Dendritic cell treated with granulocyte-macrophage colony-stimulating factor and Interleukin-4, amounts not matched to agents 40 ng/mL and 50 ng/mL, for 4 days (primary cell): ENCODE measurements at regions not wholly inside any gene's neighbourhood (a gene's known extent, or its start where the extent isn't known, plus 50 kb on each side); places are given as distances from the start of the nearest gene placed in this dataset.
"Not testable (repeated sequence)": the region's sequence is repeated elsewhere in the genome, so short reads cannot be mapped to it uniquely, and the experiment has no call there.

Experiments
- H3K27ac Mint-ChIP-seq: one replicate; pipeline ENCODE4 v1.8.0; 2022; ENCODE audit warnings: mild to moderate bottlenecking, mixed read lengths
- H3K27me3 Mint-ChIP-seq: one replicate; pipeline ENCODE4 v1.8.0; 2022; ENCODE audit warnings: mild to moderate bottlenecking, mixed read lengths
- H3K36me3 Mint-ChIP-seq: one replicate; pipeline ENCODE4 v1.8.0; 2022; ENCODE audit warnings: low read depth, mixed read lengths
- H3K4me1 Mint-ChIP-seq: one replicate; pipeline ENCODE4 v1.8.0; 2022; ENCODE audit warnings: low read depth, mixed read lengths
- H3K4me3 Mint-ChIP-seq: one replicate; pipeline ENCODE4 v1.8.0; 2022; ENCODE audit warnings: mild to moderate bottlenecking, moderate library complexity, mixed read lengths
- H3K9me3 Mint-ChIP-seq: one replicate; pipeline ENCODE4 v1.8.0; 2022; ENCODE audit warnings: mixed read lengths
- intact Hi-C: fragments of 100-400 bp; cut with micrococcal nuclease; formaldehyde crosslinking; loops from one replicate; pipeline ENCODE4 v1.15.0; 2022

- H3K9me3 Mint-ChIP-seq, result no peaks in the 10 kb centered on the region
- no peak overlapping the region for H3K4me3 Mint-ChIP-seq
- no peaks in the 10 kb centered on the region for H3K27me3 Mint-ChIP-seq
- no peaks in the 10 kb centered on the region for H3K36me3 Mint-ChIP-seq
- intact Hi-C loops, result no loop called here
- no peak overlapping the region for H3K27ac Mint-ChIP-seq
- no peaks in the 10 kb centered on the region for H3K4me1 Mint-ChIP-seq
Measured at GRCh38 chr15:26011916-26012315, 148.8 kb upstream of the ATP10A start.

- H3K9me3 Mint-ChIP-seq, result no peaks in the 10 kb centered on the region
Measured at GRCh38 chr15:26007151-26007550, 144.0 kb upstream of the ATP10A start.

GRCh38 chr15:26001201-26001600 is 138.1 kb upstream of the ATP10A start:
- Mint-ChIP-seq H3K4me3 (no peak overlapping the region), H3K27ac (no peak overlapping the region), H3K27me3 (no peaks in the 10 kb centered on the region), H3K4me1 (no peaks in the 10 kb centered on the region), H3K36me3 (no peaks in the 10 kb centered on the region), H3K9me3 (peaks cover 13% of the 10 kb centered on the region)
- intact Hi-C loops, result no loop called here

More at GRCh38 chr15:26007151-26007550, 144.0 kb upstream of the ATP10A start:
- Mint-ChIP-seq H3K4me1 (no peaks in the 10 kb centered on the region), H3K4me3 (no peak overlapping the region), H3K27ac (no peak overlapping the region), H3K36me3 (no peaks in the 10 kb centered on the region), H3K27me3 (no peaks in the 10 kb centered on the region)
- intact Hi-C loops, result no loop called here

DNA sequence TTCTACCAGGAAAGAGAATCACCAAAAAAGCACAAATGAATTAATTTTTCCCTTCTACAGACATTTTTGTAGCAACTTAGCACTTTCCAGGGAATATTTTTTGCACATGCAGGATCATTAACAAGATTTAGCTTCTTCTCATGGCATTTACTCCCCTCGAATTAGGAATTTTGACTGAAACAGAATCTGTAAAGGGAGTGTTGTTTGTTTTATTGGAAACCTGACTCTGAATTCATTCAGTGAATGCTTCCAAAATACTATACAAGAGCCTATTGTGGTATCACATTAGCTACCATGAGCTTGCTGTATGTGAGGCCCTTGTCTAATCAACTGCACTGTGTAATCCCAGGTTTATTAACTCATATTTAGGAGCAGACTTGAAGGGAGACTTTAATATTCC is 130.4 kb upstream of the ATP10A start:
- Mint-ChIP-seq H3K4me3 (no peak overlapping the region), H3K4me1 (no peaks in the 10 kb centered on the region), H3K27me3 (no peaks in the 10 kb centered on the region), H3K27ac (no peak overlapping the region), H3K36me3 (no peaks in the 10 kb centered on the region), H3K9me3 (peaks cover 19% of the 10 kb centered on the region)
- intact Hi-C loops, result no loop called here

- H3K4me3 Mint-ChIP-seq, result no peak overlapping the region
- no peaks in the 10 kb centered on the region for H3K36me3 Mint-ChIP-seq
- no peaks in the 10 kb centered on the region for H3K27me3 Mint-ChIP-seq
- intact Hi-C loops, result no loop called here
- H3K27ac Mint-ChIP-seq, result no peak overlapping the region
- H3K9me3 Mint-ChIP-seq, result peaks cover 19% of the 10 kb centered on the region
- H3K4me1 Mint-ChIP-seq, result no peaks in the 10 kb centered on the region
Measured at GRCh38 chr15:25990220-25990619, 127.1 kb upstream of the ATP10A start.

- no peaks in the 10 kb centered on the region for H3K36me3 Mint-ChIP-seq
- peaks cover 19% of the 10 kb centered on the region for H3K9me3 Mint-ChIP-seq
- intact Hi-C loops, result no loop called here
- H3K4me3 Mint-ChIP-seq, result no peak overlapping the region
- no peaks in the 10 kb centered on the region for H3K4me1 Mint-ChIP-seq
- H3K27me3 Mint-ChIP-seq, result no peaks in the 10 kb centered on the region
- H3K27ac Mint-ChIP-seq, result no peak overlapping the region
Measured at GRCh38 chr15:25989327-25989726, 126.2 kb upstream of the ATP10A start.

- H3K4me1 Mint-ChIP-seq, H3K27ac Mint-ChIP-seq, intact Hi-C loops, H3K36me3 Mint-ChIP-seq, H3K27me3 Mint-ChIP-seq, H3K4me3 Mint-ChIP-seq: not testable (repeated sequence)
- peaks cover 19% of the 10 kb centered on the region for H3K9me3 Mint-ChIP-seq
Measured at GRCh38 chr15:25988716-25989115, 125.6 kb upstream of the ATP10A start.

DNA sequence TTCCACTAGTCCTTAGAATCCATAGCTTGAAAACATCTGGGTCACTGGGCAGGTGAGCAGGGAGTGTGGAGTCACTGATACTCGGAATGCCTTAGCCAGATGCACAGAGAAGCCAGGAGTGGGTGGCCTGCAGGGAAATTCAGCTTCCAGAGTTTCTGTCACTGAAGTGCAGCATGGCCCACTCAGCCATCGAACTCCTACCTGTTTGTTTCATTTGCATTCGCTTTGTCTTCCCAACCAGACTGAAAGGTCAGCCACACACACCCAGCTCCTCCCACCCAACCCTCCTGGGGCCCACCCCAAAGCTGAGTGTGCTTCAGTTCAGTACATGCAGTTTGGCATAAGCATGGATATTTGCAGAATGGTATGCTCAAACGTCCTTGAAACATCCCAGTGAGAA is 124.5 kb upstream of the ATP10A start:
- H3K27me3 Mint-ChIP-seq, result no peaks in the 10 kb centered on the region
- no peak overlapping the region for H3K4me3 Mint-ChIP-seq
- H3K27ac Mint-ChIP-seq, result no peak overlapping the region
- H3K4me1 Mint-ChIP-seq, result no peaks in the 10 kb centered on the region
- intact Hi-C loops, result no loop called here
- H3K9me3 Mint-ChIP-seq, result peaks cover 19% of the 10 kb centered on the region
- no peaks in the 10 kb centered on the region for H3K36me3 Mint-ChIP-seq

DNA sequence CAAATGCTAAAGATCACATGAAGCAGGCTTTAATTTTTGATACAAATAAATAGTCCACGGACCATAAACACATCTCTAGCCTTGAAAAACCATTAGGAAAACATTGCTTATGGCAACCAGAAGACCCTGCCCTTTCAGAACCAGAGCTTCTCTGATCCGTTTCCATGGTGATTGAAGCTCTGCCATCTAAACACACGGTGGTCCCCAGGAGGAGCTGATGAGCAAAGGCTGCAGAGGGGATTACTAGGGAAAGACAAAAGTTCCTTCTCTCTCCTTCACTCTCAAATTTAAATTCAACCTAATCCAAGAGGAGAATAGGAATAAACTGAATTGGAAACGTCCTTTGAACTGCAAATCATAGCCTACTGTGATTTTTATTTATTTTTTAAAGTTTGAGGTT is 122.0 kb upstream of the ATP10A start:
- Mint-ChIP-seq H3K9me3 (peaks cover 11% of the 10 kb centered on the region), H3K27me3 (no peaks in the 10 kb centered on the region), H3K36me3 (no peaks in the 10 kb centered on the region), H3K4me1 (no peaks in the 10 kb centered on the region), H3K27ac (no peak overlapping the region), H3K4me3 (no peak overlapping the region)
- intact Hi-C loops, result no loop called here

GRCh38 chr15:25982736-25983135 is 119.6 kb upstream of the ATP10A start:
- Mint-ChIP-seq H3K27ac (no peak overlapping the region), H3K9me3 (no peaks in the 10 kb centered on the region), H3K36me3 (no peaks in the 10 kb centered on the region), H3K27me3 (no peaks in the 10 kb centered on the region), H3K4me1 (no peaks in the 10 kb centered on the region), H3K4me3 (no peak overlapping the region)
- intact Hi-C loops, result no loop called here

DNA sequence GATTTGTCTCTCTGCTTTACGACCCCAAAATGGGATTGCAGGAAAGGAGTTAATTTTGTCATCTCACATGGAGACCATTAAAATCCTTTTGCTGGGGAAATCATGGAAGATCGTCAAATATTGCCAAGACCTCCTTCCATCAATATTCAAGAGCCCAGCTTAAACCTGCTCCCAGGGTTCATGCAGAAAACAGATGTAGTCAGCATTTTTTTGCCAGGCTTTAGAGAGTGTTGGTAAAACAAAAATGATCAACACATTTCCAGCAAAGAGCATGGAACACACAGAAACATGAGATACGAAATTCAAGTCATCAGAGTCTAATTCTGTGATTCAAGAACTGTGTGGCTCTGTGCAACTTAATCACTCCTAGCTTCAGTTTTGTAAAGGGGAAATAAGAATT is 118.0 kb upstream of the ATP10A start:
- Mint-ChIP-seq H3K4me3 (no peak overlapping the region), H3K27me3 (no peaks in the 10 kb centered on the region), H3K36me3 (no peaks in the 10 kb centered on the region), H3K9me3 (no peaks in the 10 kb centered on the region), H3K4me1 (no peaks in the 10 kb centered on the region), H3K27ac (no peak overlapping the region)
- intact Hi-C loops, result no loop called here

- intact Hi-C loops, result no loop called here
- Mint-ChIP-seq H3K27ac (no peak overlapping the region), H3K36me3 (no peaks in the 10 kb centered on the region), H3K4me1 (no peaks in the 10 kb centered on the region), H3K27me3 (peaks cover 2% of the 10 kb centered on the region), H3K9me3 (peaks cover 11% of the 10 kb centered on the region), H3K4me3 (no peak overlapping the region)
Measured at GRCh38 chr15:25972141-25972675, 109.1 kb upstream of the ATP10A start.

GRCh38 chr15:25971053-25971452 is 107.9 kb upstream of the ATP10A start:
- Mint-ChIP-seq H3K4me1 (no peaks in the 10 kb centered on the region), H3K9me3 (peaks cover 11% of the 10 kb centered on the region)
- intact Hi-C loops, result no loop called here

DNA sequence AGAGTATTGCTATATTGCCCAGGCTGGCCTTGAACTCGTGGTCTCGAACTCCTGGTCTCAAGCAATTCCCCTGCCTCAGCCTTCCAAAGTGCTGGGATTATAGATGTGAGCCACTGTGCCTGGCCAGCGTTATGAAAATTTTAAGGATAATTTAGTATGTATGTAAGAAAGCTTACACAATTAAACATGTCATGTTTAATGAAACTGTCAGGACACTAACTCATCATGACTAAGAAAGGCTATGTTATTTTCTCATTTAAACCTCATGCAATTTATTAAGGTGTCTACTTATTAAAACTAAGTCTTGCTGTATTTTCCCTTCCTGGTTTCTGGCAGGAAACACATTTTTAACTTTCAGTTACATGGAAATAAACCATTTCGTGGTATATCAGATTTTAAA is 106.8 kb upstream of the ATP10A start:
- intact Hi-C loops, result no loop called here
- Mint-ChIP-seq H3K4me1 (no peaks in the 10 kb centered on the region), H3K36me3 (no peaks in the 10 kb centered on the region), H3K27ac (no peak overlapping the region), H3K9me3 (peaks cover 8% of the 10 kb centered on the region), H3K27me3 (peaks cover 2% of the 10 kb centered on the region), H3K4me3 (no peak overlapping the region)

More at GRCh38 chr15:25971053-25971452, 107.9 kb upstream of the ATP10A start:
- Mint-ChIP-seq H3K27me3 (peaks cover 2% of the 10 kb centered on the region), H3K4me3 (no peak overlapping the region), H3K36me3 (no peaks in the 10 kb centered on the region), H3K27ac (no peak overlapping the region)

DNA sequence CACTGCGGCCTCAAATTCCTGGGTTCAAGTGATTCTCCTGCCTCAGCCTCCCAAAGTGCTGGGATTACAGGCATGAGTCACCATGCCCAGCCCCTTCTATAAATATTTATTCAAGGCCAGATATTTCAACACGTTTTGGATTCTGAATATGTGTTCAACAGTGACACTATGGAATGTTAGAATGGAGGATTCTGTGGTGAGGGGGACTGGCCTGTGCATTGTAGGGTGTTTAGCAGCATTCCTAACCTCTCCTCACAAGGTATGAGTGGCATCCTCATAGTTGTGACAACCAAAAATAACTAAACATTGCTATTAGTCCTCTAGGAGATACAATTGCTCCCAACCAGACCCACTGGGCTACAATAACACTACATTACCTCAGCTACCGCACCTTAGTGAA is 104.0 kb upstream of the ATP10A start:
- Mint-ChIP-seq H3K27me3 (peaks cover 2% of the 10 kb centered on the region), H3K4me1 (no peaks in the 10 kb centered on the region), H3K36me3 (no peaks in the 10 kb centered on the region), H3K9me3 (no peaks in the 10 kb centered on the region), H3K4me3 (no peak overlapping the region), H3K27ac (no peak overlapping the region)
- intact Hi-C loops, result no loop called here
